ENCODE measurements at regions not wholly inside any gene's neighbourhood (a gene's known extent, or its start where the extent isn't known, plus 50 kb on each side); places are given as distances from the start of the nearest gene placed in this dataset.

GRCh38 chr22:49600468-49600867 is 227.2 kb downstream of the BRD1 start:
- DNase-seq, result no peak

- no peak for DNase-seq
Measured at GRCh38 chr22:49599691-49600455, 227.8 kb downstream of the BRD1 start.

- DNase-seq, result no peak
Measured at GRCh38 chr22:49599039-49599438, 228.6 kb downstream of the BRD1 start.

GRCh38 chr22:49598338-49598737 is 229.3 kb downstream of the BRD1 start:
- DNase-seq, result no peak

- no peak for DNase-seq
Measured at GRCh38 chr22:49597428-49598039, 230.1 kb downstream of the BRD1 start.

- DNase-seq, result no peak
Measured at GRCh38 chr22:49595465-49596078, 232.1 kb downstream of the BRD1 start.

- DNase-seq, result no peak
Measured at GRCh38 chr22:49594078-49594477, 233.6 kb downstream of the BRD1 start.

- no peak for DNase-seq
Measured at GRCh38 chr22:49593509-49593908, 234.2 kb downstream of the BRD1 start.

- DNase-seq, result no peak
Measured at GRCh38 chr22:49592780-49593501, 234.7 kb downstream of the BRD1 start.

GRCh38 chr22:49590851-49591445 is 236.7 kb downstream of the BRD1 start:
- no peak for DNase-seq

- no peak for DNase-seq
Measured at GRCh38 chr22:49590381-49590780, 237.3 kb downstream of the BRD1 start.

- no peak for DNase-seq
Measured at GRCh38 chr22:49589811-49590210, 237.9 kb downstream of the BRD1 start.

- DNase-seq, result no peak
Measured at GRCh38 chr22:49589301-49589700, 238.4 kb downstream of the BRD1 start.

GRCh38 chr22:49588739-49589138 is 238.9 kb downstream of the BRD1 start:
- DNase-seq, result no peak

- DNase-seq, result no peak
Measured at GRCh38 chr22:49587987-49588386, 239.7 kb downstream of the BRD1 start.

- DNase-seq, result no peak
Measured at GRCh38 chr22:49587421-49587820, 240.3 kb downstream of the BRD1 start.

- no peak for DNase-seq
Measured at GRCh38 chr22:49586873-49587272, 240.8 kb downstream of the BRD1 start.

GRCh38 chr22:49586244-49586748 is 241.4 kb downstream of the BRD1 start:
- DNase-seq, result no peak

GRCh38 chr22:49585461-49586243 is 242.0 kb downstream of the BRD1 start:
- no peak for DNase-seq

- no peak for DNase-seq
Measured at GRCh38 chr22:49583886-49584505, 243.7 kb downstream of the BRD1 start.

GRCh38 chr22:49583341-49583740 is 244.3 kb downstream of the BRD1 start:
- DNase-seq, result no peak

GRCh38 chr22:49582678-49583077 is 245.0 kb downstream of the BRD1 start:
- no peak for DNase-seq
